ENCODE measurements at regions not wholly inside any gene's neighbourhood (a gene's known extent, or its start where the extent isn't known, plus 50 kb on each side); places are given as distances from the start of the nearest gene placed in this dataset.

DNA sequence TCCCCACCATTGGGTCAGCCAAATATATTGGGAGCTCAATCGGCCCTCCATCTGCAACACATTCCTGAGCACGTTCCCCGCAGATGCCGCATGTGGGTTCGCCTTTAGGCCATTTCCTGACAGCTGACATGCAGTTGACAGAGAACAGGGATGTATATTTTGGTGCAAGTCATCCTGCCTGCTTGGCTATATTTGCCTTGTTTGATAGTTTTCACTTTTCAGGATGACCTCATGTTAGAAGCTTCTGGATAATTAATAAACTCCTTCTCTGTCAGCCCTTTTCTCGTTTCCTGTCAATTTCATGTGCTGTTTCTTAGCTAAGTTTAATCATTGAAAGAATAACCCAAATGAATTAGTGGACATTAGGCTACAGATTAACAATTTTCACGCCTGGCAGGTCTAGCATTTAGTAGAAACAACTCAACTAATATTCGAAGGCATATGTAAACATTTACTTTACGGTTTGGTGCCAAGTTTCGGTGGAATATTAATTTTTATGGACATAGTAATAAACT lies 105.8 kb upstream of the SLC5A12 start:
- no peak for TF ChIP-seq POLR2A (IDR thresholded peaks at IDR 0.05)
- TF ChIP-seq, protein P1, sequence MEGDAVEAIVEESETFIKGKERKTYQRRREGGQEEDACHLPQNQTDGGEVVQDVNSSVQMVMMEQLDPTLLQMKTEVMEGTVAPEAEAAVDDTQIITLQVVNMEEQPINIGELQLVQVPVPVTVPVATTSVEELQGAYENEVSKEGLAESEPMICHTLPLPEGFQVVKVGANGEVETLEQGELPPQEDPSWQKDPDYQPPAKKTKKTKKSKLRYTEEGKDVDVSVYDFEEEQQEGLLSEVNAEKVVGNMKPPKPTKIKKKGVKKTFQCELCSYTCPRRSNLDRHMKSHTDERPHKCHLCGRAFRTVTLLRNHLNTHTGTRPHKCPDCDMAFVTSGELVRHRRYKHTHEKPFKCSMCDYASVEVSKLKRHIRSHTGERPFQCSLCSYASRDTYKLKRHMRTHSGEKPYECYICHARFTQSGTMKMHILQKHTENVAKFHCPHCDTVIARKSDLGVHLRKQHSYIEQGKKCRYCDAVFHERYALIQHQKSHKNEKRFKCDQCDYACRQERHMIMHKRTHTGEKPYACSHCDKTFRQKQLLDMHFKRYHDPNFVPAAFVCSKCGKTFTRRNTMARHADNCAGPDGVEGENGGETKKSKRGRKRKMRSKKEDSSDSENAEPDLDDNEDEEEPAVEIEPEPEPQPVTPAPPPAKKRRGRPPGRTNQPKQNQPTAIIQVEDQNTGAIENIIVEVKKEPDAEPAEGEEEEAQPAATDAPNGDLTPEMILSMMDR (IDR thresholded peaks at IDR 0.05) = no peak

Measured in body of pancreas (tissue), 4 donors.